ENCODE measurements at regions not wholly inside any gene's neighbourhood (a gene's known extent, or its start where the extent isn't known, plus 50 kb on each side); places are given as distances from the start of the nearest gene placed in this dataset.

GRCh38 chr10:75312440-75312839 is 76.7 kb upstream of the COMTD1 start (continued):
- TF ChIP-seq BCL3 (CRISPR knock-in tag; IDR thresholded peaks at IDR 0.05), result no peak

GRCh38 chr10:75305675-75306074 is 69.9 kb upstream of the COMTD1 start:
- ChIA-PET CTCF (ENCODE audit: low intra/inter-chr PET ratio, low total read pairs) (no interaction called here), POLR2A (no interaction called here)
- H3K9me3 ChIP-seq (ENCODE audit: low read length), result no peaks in the 10 kb centered on the region
- in situ Hi-C loops (cut with HindIII; ENCODE audit: extremely low pct_ligation_motif_present, low pct_unique_long_range_greater_than_20kb) (no loop called here), intact Hi-C loops (cut with micrococcal nuclease; ENCODE audit: unreplicated experiment) (no loop called here)
- no peak overlapping the region for H3K4me3 ChIP-seq (replicated peaks in 1 of 3; ENCODE audit: insufficient read depth in 1 of 3, low read depth in 2 of 3, low read length in 3 of 3)
- no peak overlapping the region for H3K9ac ChIP-seq (ENCODE audit: insufficient read depth, low read depth, low read length)
- H3K4me2 ChIP-seq (ENCODE audit: low read depth, low read length), result no peak overlapping the region
- no peaks in the 10 kb centered on the region for H3K27me3 ChIP-seq (ENCODE audit: control insufficient read depth in 1 of 2, insufficient read depth in 2 of 2, low read length in 2 of 2)
- H2AFZ ChIP-seq (ENCODE audit: low read length), result no peak overlapping the region
- no peak overlapping the region for H3K27ac ChIP-seq (ENCODE audit: extremely low read length, insufficient read depth, low read length)
- H3K4me1 ChIP-seq (ENCODE audit: insufficient read depth, low read length), result no peaks in the 10 kb centered on the region
- BruUV-seq (replicated peaks), result no TSS peak
- no peaks in the 10 kb centered on the region for H3K79me2 ChIP-seq (ENCODE audit: insufficient read depth, low read length)
- FAIRE-seq (no peak), DNase-seq (ENCODE audit: low spot score) (no peak), ATAC-seq (no peak)
- no peaks in the 10 kb centered on the region for H4K20me1 ChIP-seq (ENCODE audit: insufficient read depth, low read length)
- TF ChIP-seq ZNF224 (CRISPR knock-in tag; IDR thresholded peaks at IDR 0.05) (no peak), ZSCAN5A (CRISPR knock-in tag; IDR thresholded peaks at IDR 0.05; ENCODE audit: borderline replicate concordance) (no peak), AKNA (CRISPR knock-in tag; IDR thresholded peaks at IDR 0.05; ENCODE audit: borderline replicate concordance) (no peak), TBX3 (IDR thresholded peaks at IDR 0.05; ENCODE audit: borderline replicate concordance) (no peak), ZNF275 (CRISPR knock-in tag; IDR thresholded peaks at IDR 0.05; ENCODE audit: borderline replicate concordance) (no peak), MYC (CRISPR knock-in tag; IDR thresholded peaks at IDR 0.05; ENCODE audit: borderline replicate concordance) (no peak), ZNF446 (CRISPR knock-in tag; IDR thresholded peaks at IDR 0.05) (no peak), ZSCAN22 (CRISPR knock-in tag; IDR thresholded peaks at IDR 0.05) (no peak), SP1 (IDR thresholded peaks at IDR 0.05) (no peak), SP1 (CRISPR knock-in tag; IDR thresholded peaks at IDR 0.05) (no peak), NR2C2 (CRISPR knock-in tag; IDR thresholded peaks at IDR 0.05; ENCODE audit: borderline replicate concordance) (no peak), ARNT2 (CRISPR knock-in tag; IDR thresholded peaks at IDR 0.05; ENCODE audit: low read depth) (no peak), ZNF160 (CRISPR knock-in tag; IDR thresholded peaks at IDR 0.05) (no peak), PPARG (CRISPR knock-in tag; conservative IDR thresholded peaks at IDR 0.05) (no peak)
- H3K36me3 ChIP-seq (replicated peaks in 1 of 2; ENCODE audit: control insufficient read depth in 1 of 2, insufficient read depth in 2 of 2, low read length in 2 of 2), result no peaks in the 10 kb centered on the region

All from HepG2 (cell line).